Ishikawa (cell line): ENCODE measurements at regions not wholly inside any gene's neighbourhood (a gene's known extent, or its start where the extent isn't known, plus 50 kb on each side); places are given as distances from the start of the nearest gene placed in this dataset.

Source experiments
- FOXM1 ChIP-seq: IDR thresholded peaks from 2 replicates; pipeline ENCODE4 v1.6.1; 2012; ENCODE audit warnings: low read depth, borderline replicate concordance
- REST ChIP-seq: IDR thresholded peaks from 2 replicates; pipeline ENCODE4 v1.6.1; 2012; ENCODE audit warnings: low read depth, mild to moderate bottlenecking
- TF ChIP-seq, protein P1 (sequence below): IDR thresholded peaks from 2 replicates; pipeline ENCODE4 v1.6.1; 2012

- TF ChIP-seq, protein P1, sequence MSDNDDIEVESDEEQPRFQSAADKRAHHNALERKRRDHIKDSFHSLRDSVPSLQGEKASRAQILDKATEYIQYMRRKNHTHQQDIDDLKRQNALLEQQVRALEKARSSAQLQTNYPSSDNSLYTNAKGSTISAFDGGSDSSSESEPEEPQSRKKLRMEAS: no peak
- no peak for TF ChIP-seq FOXM1
- no peak for TF ChIP-seq REST
These were observed 1166.6 kb downstream of the TBC1D22A start for GRCh38 chr22:47929073-47929472.
